HEK293T (cell line): ENCODE measurements at regions not wholly inside any gene's neighbourhood (a gene's known extent, or its start where the extent isn't known, plus 50 kb on each side); places are given as distances from the start of the nearest gene placed in this dataset.

Experiments
- ARNT ChIP-seq: fragments of 450-650 bp; IDR thresholded peaks from 2 replicates; pipeline ENCODE4 v1.6.1; 2017; ENCODE audit warnings: mild to moderate bottlenecking
- BHLHE40 ChIP-seq: fragments of 450-650 bp; IDR thresholded peaks from 2 replicates; pipeline ENCODE4 v1.6.1; 2016; ENCODE audit warnings: mild to moderate bottlenecking, moderate library complexity, borderline replicate concordance
- CTBP1 ChIP-seq: fragments of 450-650 bp; IDR thresholded peaks from 2 replicates; pipeline ENCODE4 v1.6.1; 2016; ENCODE audit warnings: borderline replicate concordance
- ELF4 ChIP-seq: fragments of 450-650 bp; IDR thresholded peaks from 2 replicates; pipeline ENCODE4 v1.6.1; 2017; ENCODE audit warnings: antibody characterized with exemption
- LEF1 ChIP-seq: fragments of 450-650 bp; IDR thresholded peaks from 2 replicates; pipeline ENCODE4 v1.6.1; 2017; ENCODE audit warnings: mild to moderate bottlenecking, borderline replicate concordance
- SP1 ChIP-seq: fragments of 450-650 bp; IDR thresholded peaks from 2 replicates; pipeline ENCODE4 v1.6.1; 2017
- SUZ12 ChIP-seq: fragments of 450-650 bp; IDR thresholded peaks from 2 replicates; pipeline ENCODE4 v1.6.1; 2016; ENCODE audit warnings: mild to moderate bottlenecking
- TF ChIP-seq, protein P1 (sequence below): fragments of 450-650 bp; IDR thresholded peaks from 2 replicates; pipeline ENCODE4 v1.6.1; 2016

DNA sequence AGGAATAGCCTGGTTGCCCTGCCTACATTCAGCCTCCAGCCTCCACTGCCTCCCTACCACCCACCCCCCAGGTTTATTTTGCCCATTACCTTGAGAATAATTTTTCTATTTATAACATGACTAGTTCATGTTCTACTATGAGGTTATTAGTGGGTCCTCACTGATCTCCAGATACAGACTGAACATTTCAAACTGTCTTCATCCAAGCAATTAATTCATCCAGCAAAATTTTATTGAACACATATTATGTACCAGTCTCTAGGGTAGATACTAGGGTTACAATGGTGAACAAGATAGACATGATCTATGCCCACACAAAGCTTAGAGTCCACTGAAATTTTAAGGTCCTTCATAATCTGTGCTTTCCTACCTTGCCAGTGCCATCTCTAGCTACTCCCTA, 51.6 kb upstream of the FHIP2A start:
- TF ChIP-seq ELF4 (no peak), LEF1 (no peak), SP1 (no peak), BHLHE40 (no peak), SUZ12 (no peak), CTBP1 (no peak), ARNT (no peak)
- TF ChIP-seq, protein P1, sequence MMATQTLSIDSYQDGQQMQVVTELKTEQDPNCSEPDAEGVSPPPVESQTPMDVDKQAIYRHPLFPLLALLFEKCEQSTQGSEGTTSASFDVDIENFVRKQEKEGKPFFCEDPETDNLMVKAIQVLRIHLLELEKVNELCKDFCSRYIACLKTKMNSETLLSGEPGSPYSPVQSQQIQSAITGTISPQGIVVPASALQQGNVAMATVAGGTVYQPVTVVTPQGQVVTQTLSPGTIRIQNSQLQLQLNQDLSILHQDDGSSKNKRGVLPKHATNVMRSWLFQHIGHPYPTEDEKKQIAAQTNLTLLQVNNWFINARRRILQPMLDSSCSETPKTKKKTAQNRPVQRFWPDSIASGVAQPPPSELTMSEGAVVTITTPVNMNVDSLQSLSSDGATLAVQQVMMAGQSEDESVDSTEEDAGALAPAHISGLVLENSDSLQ, result no peak
